IPS DF 4.7 (cell line): ENCODE measurements at regions not wholly inside any gene's neighbourhood (a gene's known extent, or its start where the extent isn't known, plus 50 kb on each side); places are given as distances from the start of the nearest gene placed in this dataset.
"Not testable (repeated sequence)": the region's sequence is repeated elsewhere in the genome, so short reads cannot be mapped to it uniquely, and the experiment has no call there.

Experiments used
- DNase-seq: peaks from one replicate; pipeline ENCODE4 v3.0.0-alpha.2; 2013; ENCODE audit warnings: low spot score; ENCODE audit errors: extremely low read depth

DNA sequence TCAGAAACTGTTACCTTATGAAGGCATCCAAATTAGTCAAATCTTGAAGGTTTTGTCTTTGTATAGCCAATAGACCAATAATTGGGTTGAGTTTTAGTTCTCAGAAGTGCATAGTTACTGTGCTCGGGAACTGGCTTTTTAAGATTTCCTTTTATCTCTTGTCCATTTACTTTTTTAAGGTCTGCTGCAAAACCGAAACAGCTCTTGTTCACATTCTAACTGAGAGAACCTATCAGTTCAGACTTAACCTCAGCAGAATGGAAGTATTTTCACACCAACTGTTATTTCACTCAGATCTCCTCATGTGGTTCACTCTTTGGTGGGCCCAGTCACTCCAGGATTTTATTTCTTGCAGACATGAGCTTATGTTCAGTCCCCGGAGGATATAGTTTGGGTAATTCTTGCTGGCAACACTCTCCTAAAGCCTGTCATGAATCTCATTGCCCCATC, 55.5 kb downstream of the TPBG start:
- no peak for DNase-seq

DNA sequence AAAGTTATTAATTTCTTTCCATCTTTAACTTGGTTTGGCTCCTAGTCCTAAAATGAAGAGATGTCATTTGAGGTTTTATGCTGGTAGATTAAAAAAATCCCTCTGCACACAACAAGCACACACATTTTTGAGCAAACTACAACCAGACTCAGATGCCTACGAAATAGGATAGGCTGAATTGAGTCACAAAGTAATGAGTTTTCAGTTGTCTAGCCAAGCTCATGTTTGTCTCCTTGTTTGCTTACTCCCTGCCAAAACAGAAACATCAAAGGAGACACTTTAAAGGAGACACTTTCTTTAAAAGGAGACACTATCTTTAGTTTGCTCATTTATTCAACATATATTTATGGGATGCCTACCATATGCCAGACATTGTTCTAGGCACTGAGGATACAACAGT, 56.2 kb downstream of the TPBG start:
- no peak for DNase-seq

DNA sequence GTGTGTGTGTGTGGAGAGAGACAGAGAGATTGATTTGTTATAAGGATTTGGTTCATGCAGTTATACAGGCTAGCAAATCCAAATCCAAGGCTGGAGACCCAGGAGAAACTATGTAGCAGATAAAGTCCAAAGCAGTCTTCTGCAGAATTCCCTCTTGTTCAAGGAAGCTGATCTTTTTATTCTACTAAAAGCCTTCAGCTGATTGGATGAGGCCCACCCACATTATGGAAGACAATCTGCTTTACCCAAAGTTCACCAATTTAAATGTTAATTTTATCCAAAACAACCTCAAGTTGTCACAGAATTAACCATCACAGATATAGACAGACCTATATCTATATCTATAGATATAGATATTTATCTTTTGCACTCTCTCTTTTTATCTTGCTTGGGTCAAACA, 67.0 kb downstream of the TPBG start:
- no peak for DNase-seq

DNA sequence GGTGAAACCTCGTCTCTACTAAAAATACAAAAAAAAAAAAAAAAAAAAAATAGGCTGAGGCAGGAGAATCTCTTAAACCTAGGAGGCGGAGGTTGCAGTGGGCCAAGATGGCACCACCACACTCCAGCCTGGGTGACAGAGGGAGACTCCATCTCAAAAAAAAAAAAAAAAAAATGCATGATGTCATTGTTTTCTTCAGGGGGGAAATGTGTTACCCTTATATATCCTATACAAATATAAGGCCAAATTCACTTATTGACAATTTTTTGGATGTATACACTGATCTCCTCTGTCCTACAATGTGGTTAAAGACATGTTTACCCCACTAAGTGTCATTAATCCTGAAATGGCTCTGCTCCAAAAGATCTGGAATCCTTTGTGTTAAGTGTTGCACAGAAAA, 73.1 kb downstream of the TPBG start:
- DNase-seq = no peak

DNA sequence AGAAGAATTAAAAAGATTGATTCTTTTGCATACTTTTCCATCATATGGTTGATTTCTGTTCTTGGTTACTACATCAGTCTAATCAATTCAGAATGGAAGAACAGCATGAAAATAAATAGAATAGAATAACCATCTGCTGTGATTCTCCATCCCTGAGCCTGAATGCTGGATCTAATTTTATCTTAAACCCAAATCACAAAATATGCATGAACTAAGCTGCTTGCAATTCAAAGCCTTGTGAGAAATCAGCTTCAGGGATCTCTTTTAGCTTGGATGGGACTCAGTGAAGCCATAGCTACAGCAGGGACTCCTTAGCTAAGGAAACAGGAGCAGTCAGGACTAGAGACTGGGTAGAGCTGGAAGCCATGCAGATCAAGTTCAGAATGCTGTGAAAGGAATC, 74.1 kb downstream of the TPBG start:
- DNase-seq = no peak

DNA sequence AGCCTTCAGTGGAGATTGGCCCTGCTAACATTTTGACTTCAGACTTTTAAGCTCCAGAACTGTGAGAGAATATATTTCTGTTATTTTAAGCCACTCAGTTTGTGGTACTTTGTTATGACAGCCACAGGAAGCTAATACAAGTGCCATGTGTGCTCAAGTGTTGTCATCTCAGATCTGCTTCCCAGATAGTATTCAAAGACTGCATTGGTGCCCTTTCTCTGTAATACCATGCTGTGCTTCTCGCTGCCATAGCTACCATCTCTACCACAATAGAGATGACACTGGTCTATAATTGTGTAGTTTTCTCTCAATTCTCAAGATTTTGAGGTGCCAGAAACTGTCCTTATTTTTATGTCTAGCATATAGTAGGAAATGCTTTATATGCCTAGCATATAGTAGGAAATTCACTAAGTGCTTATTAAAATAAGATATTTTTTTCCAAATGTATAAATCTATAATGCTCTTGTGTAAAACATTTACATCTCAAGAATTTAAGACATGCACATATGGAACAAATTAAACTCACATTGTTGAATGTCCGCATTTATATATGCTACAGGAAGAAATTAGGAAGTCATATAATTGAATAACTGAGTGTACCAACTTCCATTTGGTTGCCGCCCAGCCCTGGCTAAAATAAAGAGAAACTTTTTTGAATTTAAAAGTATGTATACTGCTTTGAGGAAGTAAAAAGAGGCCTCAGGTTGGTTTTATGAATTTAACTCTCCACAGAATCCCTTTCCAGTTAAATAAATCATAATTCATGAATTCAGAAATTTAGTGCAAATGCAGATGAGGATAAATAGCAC, 77.6 kb downstream of the TPBG start:
- DNase-seq = no peak

DNA sequence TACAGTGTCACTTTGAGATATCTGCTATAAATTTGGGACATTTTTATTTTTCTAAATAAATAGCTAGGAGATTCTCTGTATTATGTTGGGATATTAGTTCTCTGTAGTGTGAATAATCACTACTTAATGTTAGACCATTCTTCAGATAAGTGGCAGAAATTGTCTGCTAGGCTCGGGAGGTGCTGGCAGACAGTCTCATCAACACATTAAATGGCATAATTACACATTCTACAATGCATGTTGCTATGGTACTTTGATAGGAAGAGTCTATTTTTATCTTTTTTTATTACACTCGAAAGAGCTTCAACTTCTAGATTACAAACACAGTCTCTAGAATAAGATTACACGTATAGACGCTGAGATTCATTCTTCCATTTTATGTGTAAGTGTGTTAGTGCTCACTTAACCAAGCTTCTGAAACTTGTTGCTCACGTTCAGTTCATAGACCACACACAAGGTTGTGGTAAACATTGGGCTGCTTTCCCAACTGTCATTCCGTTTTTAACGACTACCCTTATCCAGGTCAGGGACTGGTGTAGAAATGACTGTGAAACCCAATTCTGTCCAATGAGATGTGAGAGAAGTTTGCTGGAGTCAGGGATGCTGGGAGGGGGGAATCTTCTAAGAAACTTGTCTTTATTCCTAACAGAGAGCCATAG, 78.6 kb downstream of the TPBG start:
- DNase-seq = no peak

DNA sequence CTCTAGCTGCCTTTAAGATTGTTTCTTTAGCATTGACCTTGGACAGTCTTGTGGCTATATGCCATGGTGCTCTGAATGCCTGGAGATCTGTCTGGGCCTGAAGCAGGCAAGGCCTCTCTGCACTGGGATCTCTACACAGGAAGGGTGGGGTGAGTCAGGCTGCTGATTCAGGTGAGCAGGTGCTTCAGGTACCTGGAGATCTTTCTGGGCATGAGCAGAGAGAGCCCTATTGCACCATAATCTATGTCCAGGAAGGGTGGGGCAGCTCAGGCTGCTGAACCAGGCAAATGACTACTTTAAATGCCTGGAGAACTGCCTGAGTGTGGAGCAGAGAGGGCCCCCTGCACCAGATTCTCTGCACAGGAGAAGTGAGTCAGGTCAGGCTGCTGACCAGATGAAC, 94.5 kb downstream of the TPBG start:
- no peak for DNase-seq

DNA sequence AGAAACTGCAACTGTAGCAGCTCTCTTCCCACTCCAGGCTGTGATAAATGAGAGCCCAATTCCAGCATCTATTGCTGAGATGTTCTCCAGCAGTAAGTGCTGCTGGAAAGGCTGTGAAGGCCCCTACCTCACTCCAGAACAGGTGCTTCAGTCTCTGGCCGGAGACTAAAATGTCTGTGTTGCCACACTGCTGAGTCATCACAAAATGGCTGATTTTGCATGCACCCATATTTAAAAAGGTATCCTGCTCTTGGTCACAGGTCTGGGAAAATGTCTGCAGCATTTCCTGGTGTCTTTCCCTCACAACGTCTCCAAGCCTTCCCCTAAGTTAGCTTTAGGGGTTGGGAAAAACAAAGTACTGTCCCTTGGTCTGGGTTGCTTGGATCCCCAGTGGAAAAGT, 95.1 kb downstream of the TPBG start:
- no peak for DNase-seq

DNA sequence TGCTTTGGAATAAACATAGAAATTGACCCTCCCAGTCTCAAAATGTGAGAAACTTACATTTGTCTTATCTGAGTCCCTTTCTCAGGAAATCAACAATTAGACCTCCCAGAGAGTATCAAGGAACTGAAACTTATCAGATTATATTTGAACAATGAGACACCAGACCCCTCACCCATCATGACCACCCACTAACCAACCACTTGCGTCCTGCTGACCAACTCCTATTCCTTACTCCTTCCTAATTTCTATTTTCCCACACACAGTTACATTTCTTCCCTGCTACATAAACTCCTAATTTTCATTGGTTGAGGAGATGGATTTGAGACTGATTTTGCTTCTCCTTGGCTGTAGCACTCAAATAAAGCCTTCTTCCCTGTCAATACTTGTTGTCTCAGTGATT, 97.9 kb downstream of the TPBG start:
- DNase-seq = no peak

DNA sequence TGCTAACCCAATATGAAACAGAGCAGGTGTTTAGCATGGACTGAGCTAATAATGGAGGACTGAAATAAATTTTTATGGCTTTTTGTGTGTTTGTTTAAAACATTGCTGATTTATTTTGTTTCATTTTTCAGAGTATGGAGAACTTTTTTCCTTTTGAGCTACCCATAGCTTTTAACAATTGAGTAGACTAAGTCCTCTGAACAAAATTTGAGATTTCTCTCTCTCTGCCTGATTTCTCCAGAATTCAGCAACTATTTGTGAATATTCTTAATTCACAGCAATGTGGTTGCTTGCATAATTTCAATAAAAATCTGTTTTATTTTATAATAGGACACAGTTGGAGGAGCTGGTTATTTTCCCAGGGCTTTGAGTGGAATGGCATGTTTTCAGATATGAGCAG, 103.7 kb downstream of the TPBG start:
- DNase-seq = no peak

DNA sequence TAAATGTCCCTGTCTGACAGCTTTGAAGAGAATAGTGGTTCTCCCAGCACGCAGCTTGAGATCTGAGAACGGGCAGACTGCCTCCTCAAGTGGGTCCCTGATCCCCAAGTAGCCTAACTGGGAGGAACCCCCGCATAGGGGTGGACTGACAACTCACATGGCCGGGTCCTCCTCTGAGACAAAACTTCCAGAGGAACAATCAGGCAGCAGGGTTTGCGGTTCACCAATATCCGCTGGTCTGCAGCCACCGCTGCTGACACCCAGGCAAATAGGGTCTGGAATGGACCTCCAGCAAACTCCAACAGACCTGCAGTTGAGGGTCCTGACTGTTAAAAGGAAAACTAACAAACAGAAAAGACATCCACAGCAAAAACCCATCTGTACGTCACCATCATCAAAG, 106.5 kb downstream of the TPBG start:
- DNase-seq = not testable (repeated sequence)

DNA sequence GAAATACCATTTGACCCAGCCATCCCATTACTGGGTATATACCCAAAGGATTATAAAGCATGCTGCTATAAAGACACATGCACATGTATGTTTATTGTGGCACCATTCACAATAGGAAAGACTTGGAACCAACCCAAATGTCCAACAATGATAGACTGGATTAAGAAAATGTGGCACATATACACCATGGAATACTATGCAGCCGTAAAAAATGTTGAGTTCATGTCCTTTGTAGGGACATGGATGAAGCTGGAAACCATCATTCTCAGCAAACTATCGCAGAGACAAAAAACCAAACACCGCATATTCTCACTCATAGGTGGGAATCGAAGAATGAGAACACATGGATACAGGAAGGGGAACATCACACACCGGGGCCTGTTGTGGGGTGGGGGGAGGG, 111.5 kb downstream of the TPBG start:
- DNase-seq = not testable (repeated sequence)

DNA sequence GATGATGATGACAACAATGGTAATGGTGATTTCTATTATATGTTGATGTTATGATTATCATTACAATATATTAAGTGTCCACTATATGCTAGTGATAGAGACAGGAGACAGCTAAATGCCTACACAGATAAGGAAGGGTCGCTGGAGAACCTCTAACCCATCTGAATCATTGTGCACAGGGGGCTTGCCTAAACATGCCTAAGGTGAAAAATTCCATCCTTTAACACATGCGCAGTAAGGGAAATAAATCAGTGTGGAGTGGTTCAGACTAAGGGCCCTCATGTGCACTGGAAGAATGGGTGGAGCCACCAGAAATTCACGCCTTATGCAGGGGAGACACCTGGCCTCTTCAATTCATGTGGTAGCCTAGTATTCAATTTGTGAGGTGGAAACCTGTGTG, 120.4 kb downstream of the TPBG start:
- no peak for DNase-seq

DNA sequence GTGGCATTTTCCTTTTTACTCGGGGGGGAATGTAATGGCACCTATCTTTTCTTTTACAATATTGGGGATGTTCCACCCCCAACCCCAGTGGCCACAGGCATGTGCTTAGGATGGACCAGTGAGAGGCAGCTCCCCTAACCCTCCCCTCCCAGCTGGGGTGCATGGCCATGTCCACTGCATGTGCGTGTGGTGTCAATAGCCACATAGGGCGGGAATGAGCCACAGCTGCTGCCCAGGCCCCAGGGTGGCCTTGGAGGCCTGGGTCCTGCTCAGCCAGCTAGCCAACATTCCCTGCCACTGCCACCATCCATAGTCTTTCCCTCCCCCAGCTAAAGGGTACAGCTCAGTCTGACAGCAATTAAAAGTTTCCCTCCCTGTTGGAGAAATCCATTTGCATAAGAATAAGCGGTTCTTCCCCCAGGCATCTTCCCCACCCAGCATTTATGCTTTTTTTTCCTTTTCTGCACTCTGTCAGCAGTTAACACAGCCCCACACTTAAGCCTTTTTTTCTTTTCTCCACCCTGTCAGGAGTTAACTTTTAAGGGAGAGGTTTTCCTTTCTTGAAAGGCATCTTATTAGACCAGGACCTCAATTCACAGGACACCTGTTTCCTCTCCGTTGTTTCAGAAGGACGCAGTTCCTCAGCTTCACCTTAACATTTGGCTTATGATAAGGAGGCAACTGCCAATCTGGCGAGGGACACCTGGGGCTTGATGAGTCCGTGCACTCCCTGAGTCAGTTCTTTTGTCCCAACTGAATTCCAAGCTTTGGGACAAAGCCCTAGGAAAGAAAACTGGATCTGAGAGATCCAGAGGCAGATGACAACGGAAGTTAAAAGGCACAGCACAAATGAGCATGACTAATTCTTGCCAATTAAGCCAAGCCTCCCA, 121.4 kb downstream of the TPBG start:
- no peak for DNase-seq

DNA sequence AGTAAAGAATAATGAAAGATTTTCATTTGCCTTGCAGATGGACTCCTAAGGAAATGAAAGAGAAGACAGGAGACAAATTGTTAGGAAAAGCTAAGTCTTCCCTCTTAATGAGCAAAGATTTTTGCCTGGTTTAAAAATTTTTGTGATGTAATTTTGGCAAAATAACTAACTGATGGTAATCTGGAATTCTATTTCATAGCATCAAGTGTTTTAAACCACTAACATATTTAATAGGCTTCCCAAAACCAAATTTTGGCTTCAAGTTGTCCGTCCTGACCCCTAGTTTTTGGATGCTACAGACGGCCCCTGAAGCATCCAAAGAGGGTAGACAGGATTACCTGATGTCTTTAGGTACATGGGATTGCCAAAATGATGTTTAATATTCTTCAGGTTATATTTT, 124.3 kb downstream of the TPBG start:
- no peak for DNase-seq

DNA sequence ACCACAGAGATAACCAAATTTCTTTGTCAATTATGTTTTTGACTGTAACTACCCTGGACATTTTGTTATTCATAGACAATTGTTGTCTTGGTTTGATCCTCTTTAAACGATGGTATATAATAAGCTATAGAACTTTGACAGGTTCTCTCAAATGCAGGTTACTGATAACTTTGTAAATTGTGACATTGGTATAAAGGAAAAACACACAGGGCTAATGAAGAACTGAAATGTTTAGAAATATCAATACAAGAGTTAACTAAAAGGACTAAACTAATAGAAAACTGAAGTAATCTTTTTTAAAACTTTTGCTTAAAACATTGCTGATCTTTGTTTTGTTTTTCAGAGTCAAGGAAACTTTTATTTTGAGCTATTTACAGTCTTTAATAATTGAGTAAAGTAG, 124.8 kb downstream of the TPBG start:
- DNase-seq = no peak

DNA sequence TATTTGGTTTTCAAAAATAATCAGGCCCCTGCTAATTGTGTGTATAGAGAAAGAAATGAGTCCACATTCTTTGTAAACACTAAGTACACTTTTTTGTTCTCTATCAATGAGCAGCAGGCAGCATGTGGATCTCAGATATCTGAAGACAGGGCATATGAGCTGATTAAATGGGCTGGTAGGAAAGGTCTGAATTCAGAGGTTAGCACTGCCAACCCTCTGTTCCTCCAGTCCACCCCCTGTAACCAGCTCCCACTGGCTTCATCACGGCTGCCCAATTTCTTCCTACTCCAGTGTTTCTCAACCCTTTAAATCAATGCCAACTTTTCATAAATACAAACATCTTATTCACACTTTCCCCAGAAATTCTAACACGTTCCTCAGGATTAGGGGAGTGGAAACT, 128.5 kb downstream of the TPBG start:
- DNase-seq = no peak

DNA sequence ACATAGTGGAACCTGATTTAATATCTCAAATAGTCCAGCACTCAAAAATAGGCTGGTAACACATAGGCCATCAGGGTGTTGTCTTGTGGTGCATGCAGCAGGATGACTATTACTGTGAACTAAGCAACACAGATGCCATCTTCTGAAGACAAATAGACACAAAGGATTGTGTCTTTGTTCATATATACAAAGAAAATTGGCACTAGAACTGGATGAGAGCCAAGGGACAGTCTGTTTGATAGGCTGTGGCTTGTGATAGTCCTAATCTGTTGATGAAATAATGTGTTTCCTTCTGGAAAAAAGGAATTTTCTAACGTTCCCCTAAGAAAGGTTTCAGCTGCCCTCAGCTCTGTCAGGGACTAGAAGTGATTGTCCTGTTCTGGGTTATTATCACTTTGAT, 129.8 kb downstream of the TPBG start:
- no peak for DNase-seq

DNA sequence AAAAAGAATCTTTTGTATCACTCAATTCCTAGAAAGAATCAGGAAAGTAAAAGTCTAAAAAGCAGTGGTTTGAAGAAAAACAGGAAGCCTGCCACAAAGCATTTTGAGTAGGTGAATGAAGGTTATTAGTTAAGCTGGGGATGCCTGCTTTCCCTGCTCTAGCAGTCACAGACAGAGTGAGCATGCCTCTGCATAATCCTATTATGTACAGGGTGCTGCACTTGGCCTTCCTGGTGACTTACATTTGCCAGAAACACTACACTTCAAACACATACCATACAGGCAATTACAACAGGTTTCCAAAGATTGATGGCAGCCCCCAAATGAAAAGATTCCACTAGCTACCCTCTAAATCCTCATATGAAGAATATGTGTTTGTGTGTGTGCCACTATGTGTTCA, 130.8 kb downstream of the TPBG start:
- DNase-seq = no peak

DNA sequence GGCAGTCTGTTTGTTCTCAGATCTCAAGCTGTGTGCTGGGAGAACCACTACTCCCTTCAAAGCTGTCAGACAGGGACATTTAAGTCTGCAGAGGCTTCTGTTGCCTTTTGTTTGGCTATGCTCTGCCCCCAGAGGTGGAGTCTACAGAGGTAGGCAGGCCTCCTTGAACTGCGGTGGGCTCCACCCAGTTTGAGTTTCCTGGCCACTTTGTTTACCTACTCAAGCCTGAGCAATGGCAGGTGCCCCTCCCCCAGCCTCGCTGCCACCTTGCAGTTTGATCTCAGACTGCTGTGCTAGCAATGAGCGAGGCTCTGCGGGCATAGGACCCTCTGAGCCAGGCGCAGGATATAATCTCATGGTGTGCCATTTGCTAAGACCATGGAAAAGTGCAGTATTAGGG, 138.3 kb downstream of the TPBG start:
- not testable (repeated sequence) for DNase-seq

DNA sequence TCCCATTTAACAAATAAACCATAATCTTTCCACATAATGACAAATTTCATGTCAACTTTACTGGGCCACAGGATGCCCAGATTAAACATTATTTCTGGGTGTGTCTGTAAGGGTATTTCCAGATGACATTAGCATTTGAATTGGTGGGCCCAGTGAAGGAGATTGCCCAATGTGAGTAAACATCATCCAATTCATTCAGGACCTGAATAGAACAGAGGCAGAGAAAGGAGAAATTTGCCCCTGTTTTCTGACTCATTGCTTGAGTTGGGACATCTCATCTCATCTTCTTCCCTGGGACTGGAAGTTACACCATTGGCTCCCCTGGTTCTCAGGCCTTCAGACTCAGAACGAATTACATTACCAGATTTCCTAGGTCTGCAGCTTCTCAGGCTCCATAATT, 142.9 kb downstream of the TPBG start:
- DNase-seq = no peak
